ENCODE measurements at regions not wholly inside any gene's neighbourhood (a gene's known extent, or its start where the extent isn't known, plus 50 kb on each side); places are given as distances from the start of the nearest gene placed in this dataset.
"Not testable (repeated sequence)": the region's sequence is repeated elsewhere in the genome, so short reads cannot be mapped to it uniquely, and the experiment has no call there.

DNA sequence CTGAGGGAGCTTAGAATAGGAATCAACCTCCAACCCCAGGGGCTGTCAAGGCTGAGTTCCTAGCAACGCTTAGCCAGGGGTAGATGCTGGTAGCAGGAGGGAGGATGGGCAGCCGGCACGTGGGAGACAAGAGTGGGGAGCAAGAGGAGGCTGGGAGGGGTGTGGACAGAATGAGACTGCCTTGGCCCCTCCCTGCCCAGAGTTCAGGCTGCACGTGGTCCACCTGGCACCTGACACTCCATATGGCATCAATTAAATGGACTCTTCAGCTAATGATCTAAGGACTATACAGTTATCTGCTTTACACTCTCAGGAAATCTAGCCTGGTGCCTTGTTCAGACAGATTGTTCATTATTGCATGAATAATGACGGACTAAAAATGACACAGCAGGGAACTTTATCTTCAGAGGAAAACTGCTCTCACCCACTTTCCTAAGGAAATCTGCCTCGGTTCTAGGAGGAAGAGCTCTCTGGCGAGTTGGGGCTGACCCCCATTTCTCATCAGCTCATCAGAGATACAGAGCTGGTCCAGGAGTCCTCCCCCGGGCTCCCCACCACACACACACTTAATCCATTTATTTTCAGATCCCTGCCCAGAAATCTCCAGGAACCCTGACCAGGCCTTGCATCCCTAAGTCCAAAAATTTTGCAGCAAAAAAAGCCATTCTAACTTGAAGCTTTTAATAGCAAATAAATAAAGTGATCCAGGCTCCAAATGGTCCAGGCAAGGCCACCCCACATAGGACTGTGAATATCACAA is 102.1 kb upstream of the CDC42EP3 start:
- 53 to 86% (median 72%) methylated on average over 8 of the region's 8 CpGs for WGBS, 5 donors
- Histone ChIP-seq H3K27ac (no peak overlapping the region), H3K4me1 (peaks cover 0 to 13% (median 0%) of the 10 kb centered on the region in 6 donors), H3K4me3 (no peak overlapping the region), H3K36me3 (no peaks in the 10 kb centered on the region), H3K9me3 (no peaks in the 10 kb centered on the region), H3K27me3 (replicated peaks in 1 of 7) (no peaks in the 10 kb centered on the region)
- intact Hi-C loops (cut with DNase I; ENCODE audit: low total_unique reads) = no loop called here
- TF ChIP-seq CTCF (IDR thresholded peaks at IDR 0.05 in 8 of 11, conservative IDR thresholded peaks at IDR 0.05 in 3 of 11) (no peak), POLR2AphosphoS5 (IDR thresholded peaks at IDR 0.05) (no peak), POLR2A (IDR thresholded peaks at IDR 0.05) (no peak)
- DNase-seq = no peak

DNA sequence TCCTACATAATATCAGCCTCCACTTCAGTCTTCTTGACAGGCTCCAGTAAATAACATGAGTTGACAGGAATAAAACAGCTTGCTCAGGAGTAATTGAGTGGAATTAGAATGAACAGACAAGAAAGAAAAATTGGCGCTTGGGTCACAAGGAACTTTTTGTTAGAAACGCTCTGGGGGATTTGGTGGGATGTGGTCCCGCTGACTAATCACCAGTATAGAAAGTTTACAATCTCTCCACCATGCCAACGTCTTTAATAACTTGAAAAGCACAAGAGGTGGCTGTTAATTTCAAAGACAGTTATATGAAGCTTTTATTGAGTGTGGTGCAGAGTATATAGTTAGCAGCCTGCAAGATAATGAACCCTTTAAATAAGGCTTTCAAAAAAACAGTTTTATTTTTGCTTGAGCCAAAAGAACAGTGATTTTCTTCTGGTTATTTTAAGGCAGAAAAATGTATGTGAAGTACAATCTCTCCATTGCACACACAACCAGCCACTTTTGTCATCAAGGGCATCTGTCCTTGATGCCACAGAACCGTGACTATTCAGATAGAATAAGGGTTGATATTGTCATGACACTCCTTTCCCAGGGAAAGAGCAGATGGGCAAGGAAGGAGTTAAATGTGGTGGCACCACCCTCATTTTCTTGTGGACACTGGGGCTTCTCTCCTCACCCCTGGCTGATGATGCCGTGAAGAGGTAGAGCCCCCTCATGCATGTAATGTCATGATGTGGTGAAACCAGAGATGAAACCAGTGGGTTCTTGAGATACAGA is 102.9 kb upstream of the CDC42EP3 start:
- H3K4me3 ChIP-seq; H3K36me3 ChIP-seq; H3K4me1 ChIP-seq; intact Hi-C loops (cut with DNase I; ENCODE audit: low total_unique reads); DNase-seq; H3K27me3 ChIP-seq (replicated peaks in 1 of 7); H3K9me3 ChIP-seq; H3K27ac ChIP-seq: not testable (repeated sequence)
- WGBS, 5 donors = 81 to 90% (median 89%) methylated on average over 6 of the region's 6 CpGs

DNA sequence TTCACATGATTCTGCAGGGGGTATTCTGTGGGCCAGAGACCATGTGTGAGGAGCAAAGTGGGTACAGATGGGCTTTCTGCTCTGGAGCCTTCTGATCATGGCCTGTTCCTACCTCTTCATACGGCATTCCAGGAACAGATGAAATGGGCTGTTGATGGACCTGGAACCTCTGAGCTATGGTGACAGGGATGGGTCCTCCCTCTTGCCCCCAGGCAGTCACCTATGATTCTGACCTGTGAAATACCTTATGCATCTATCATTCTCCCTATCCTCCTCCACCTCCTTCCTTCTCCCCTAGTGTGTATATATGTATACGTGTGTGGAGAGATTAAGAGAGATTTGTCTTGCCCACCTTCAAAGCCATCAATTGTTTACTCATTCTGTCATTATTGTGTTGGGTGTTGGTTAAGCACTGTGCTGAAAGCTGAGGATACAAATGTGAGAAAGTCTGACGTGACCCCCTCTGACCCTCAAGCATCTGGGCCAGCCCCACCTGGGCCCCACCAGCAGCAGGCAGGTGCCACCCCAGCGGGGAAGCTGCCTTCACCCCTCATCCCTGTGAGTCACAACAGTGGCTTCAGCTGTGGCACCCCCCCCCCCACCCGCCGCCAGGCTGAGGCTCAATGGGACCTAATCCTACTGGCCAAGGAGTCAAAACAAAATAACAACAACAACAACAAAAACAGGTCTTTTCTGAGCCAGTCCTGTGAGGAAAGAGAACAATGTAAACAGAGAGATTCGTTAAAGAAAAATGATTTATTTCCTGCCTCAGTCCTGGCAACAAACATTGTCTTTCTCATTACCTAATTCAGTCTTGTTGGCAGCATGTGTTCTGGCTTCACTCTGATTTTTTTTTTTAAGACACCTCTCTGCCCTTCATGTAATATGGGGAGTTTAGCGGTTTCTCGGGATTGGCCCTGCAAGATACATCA is 103.8 kb upstream of the CDC42EP3 start:
- Histone ChIP-seq H3K9me3 (no peaks in the 10 kb centered on the region), H3K4me3 (no peak overlapping the region), H3K4me1 (peaks cover 0 to 3% (median 0%) of the 10 kb centered on the region in 6 donors), H3K27me3 (replicated peaks in 1 of 7) (no peaks in the 10 kb centered on the region), H3K36me3 (no peaks in the 10 kb centered on the region), H3K27ac (peak overlapping the region in 4 of 8 donors; percentile 2 to 34 (median 30))
- intact Hi-C loops (cut with DNase I; ENCODE audit: low total_unique reads) = no loop called here
- TF ChIP-seq POLR2A (IDR thresholded peaks at IDR 0.05) = no peak
- no peak for TF ChIP-seq POLR2AphosphoS5 (IDR thresholded peaks at IDR 0.05)
- TF ChIP-seq CTCF (IDR thresholded peaks at IDR 0.05 in 8 of 11, conservative IDR thresholded peaks at IDR 0.05 in 3 of 11) = no peak
- no peak for DNase-seq
- 78 to 89% (median 85%) methylated on average over 9 of the region's 9 CpGs for WGBS, 5 donors

- intact Hi-C loops (cut with DNase I; ENCODE audit: low total_unique reads) = no loop called here
- Histone ChIP-seq H3K4me1 (peaks cover 0 to 3% (median 0%) of the 10 kb centered on the region in 6 donors), H3K27ac (peak overlapping the region in 4 of 8 donors; percentile 2 to 34 (median 23)), H3K36me3 (no peaks in the 10 kb centered on the region), H3K27me3 (replicated peaks in 1 of 7) (no peaks in the 10 kb centered on the region), H3K9me3 (no peaks in the 10 kb centered on the region), H3K4me3 (no peak overlapping the region)
- no peak for DNase-seq
- 63 to 78% (median 70%) methylated on average over 3 of the region's 3 CpGs for WGBS, 5 donors
- TF ChIP-seq POLR2A (IDR thresholded peaks at IDR 0.05) = no peak
- no peak for TF ChIP-seq POLR2AphosphoS5 (IDR thresholded peaks at IDR 0.05)
- no peak for TF ChIP-seq CTCF (IDR thresholded peaks at IDR 0.05 in 8 of 11, conservative IDR thresholded peaks at IDR 0.05 in 3 of 11)
Observed at GRCh38 chr2:37775908-37776250, 104.4 kb upstream of the CDC42EP3 start.
